ENCODE measurements at regions not wholly inside any gene's neighbourhood (a gene's known extent, or its start where the extent isn't known, plus 50 kb on each side); places are given as distances from the start of the nearest gene placed in this dataset.

DNA sequence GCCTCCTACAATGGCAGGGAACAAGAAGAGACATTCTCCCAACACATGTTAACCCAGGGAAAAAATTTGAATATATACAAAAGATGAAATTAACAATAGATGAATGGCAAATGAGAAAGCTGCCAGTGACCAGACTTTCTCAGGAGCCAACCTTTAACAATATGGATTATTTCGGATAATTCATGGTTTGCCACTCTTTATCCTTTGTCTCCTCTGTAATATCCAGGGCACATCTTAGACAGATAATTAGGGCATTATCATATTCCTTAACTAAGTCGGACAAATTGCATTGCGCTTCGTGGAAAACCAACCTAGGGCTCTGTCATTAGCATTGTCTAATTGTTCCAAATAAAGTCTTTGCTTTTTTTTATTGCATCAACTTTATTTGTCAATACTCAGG lies 97.3 kb downstream of the CDCA7 start:
- DNase-seq = no peak
- intact Hi-C loops (cut with DNase I) = no loop called here
- no peaks in the 10 kb centered on the region for H3K36me3 ChIP-seq (ENCODE audit: insufficient read depth in 1 of 2, low read depth in 1 of 2)
- no peak overlapping the region for H3K4me3 ChIP-seq
- H3K27me3 ChIP-seq (ENCODE audit: insufficient read depth in 3 of 3, low read length in 2 of 3) = no peaks in the 10 kb centered on the region
- no peaks in the 10 kb centered on the region for H3K4me1 ChIP-seq
- H3K27ac ChIP-seq = no peak overlapping the region
- no peak for ATAC-seq
- 95% methylated on average over 4 of the region's 4 CpGs for WGBS, 3 donors
- no peaks in the 10 kb centered on the region for H3K9me3 ChIP-seq
- TF ChIP-seq, protein P1, sequence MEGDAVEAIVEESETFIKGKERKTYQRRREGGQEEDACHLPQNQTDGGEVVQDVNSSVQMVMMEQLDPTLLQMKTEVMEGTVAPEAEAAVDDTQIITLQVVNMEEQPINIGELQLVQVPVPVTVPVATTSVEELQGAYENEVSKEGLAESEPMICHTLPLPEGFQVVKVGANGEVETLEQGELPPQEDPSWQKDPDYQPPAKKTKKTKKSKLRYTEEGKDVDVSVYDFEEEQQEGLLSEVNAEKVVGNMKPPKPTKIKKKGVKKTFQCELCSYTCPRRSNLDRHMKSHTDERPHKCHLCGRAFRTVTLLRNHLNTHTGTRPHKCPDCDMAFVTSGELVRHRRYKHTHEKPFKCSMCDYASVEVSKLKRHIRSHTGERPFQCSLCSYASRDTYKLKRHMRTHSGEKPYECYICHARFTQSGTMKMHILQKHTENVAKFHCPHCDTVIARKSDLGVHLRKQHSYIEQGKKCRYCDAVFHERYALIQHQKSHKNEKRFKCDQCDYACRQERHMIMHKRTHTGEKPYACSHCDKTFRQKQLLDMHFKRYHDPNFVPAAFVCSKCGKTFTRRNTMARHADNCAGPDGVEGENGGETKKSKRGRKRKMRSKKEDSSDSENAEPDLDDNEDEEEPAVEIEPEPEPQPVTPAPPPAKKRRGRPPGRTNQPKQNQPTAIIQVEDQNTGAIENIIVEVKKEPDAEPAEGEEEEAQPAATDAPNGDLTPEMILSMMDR (IDR thresholded peaks at IDR 0.05) = no peak

DNA sequence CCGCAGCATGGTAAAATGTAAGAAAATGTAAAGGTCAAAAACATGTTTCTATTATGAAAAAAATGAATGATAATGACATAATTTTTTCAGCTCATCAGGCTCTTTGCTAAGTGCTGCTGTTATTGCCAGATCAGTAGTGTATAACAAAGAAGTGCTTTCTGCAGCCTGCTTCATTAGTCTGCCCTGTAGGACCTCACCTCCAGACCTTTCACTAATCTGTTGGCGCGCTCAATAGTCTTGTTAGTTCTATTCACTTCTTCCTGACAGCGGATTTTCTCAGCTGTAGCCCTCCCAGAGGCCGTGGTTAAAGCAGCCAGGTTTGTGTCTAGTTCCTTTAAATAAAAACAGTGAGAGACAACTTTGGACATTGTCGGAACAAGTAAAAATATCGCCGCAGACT lies 97.7 kb downstream of the CDCA7 start:
- no peaks in the 10 kb centered on the region for H3K36me3 ChIP-seq (ENCODE audit: insufficient read depth in 1 of 2, low read depth in 1 of 2)
- H3K9me3 ChIP-seq = no peaks in the 10 kb centered on the region
- DNase-seq (no peak), ATAC-seq (no peak)
- H3K27ac ChIP-seq = no peak overlapping the region
- WGBS, 3 donors = 84 to 89% (median 87%) methylated on average over 8 of the region's 8 CpGs
- no peaks in the 10 kb centered on the region for H3K27me3 ChIP-seq (ENCODE audit: insufficient read depth in 3 of 3, low read length in 2 of 3)
- intact Hi-C loops (cut with DNase I) = no loop called here
- H3K4me3 ChIP-seq = no peak overlapping the region
- H3K4me1 ChIP-seq = no peaks in the 10 kb centered on the region
- TF ChIP-seq, protein P1 (IDR thresholded peaks at IDR 0.05) = no peak

- DNase-seq = no peak
- no peaks in the 10 kb centered on the region for H3K36me3 ChIP-seq (ENCODE audit: insufficient read depth in 1 of 2, low read depth in 1 of 2)
These were observed 102.3 kb downstream of the CDCA7 start for GRCh38 chr2:173456960-173457359.

GRCh38 chr2:173457366-173457765 lies 102.7 kb downstream of the CDCA7 start:
- Histone ChIP-seq H3K36me3 (ENCODE audit: insufficient read depth in 1 of 2, low read depth in 1 of 2) (no peaks in the 10 kb centered on the region), H3K4me1 (no peaks in the 10 kb centered on the region)
- 76 to 85% (median 76%) methylated on average over 7 of the region's 7 CpGs for WGBS, 3 donors

More at GRCh38 chr2:173456960-173457359, 102.3 kb downstream of the CDCA7 start:
- no peak overlapping the region for H3K27ac ChIP-seq
- intact Hi-C loops (cut with DNase I) = no loop called here
- TF ChIP-seq, protein P1 (IDR thresholded peaks at IDR 0.05) = no peak
- no peaks in the 10 kb centered on the region for H3K27me3 ChIP-seq (ENCODE audit: insufficient read depth in 3 of 3, low read length in 2 of 3)
- H3K4me1 ChIP-seq = no peaks in the 10 kb centered on the region
- ATAC-seq = no peak
- no peak overlapping the region for H3K4me3 ChIP-seq
- WGBS, 3 donors = 93 to 96% (median 94%) methylated on average over 10 of the region's 10 CpGs
- no peaks in the 10 kb centered on the region for H3K9me3 ChIP-seq

More at GRCh38 chr2:173457366-173457765, 102.7 kb downstream of the CDCA7 start:
- TF ChIP-seq, protein P1 (IDR thresholded peaks at IDR 0.05) = no peak
- no peak for ATAC-seq
- DNase-seq = no peak
- intact Hi-C loops (cut with DNase I) = no loop called here
- Histone ChIP-seq H3K4me3 (no peak overlapping the region), H3K27ac (no peak overlapping the region), H3K27me3 (ENCODE audit: insufficient read depth in 3 of 3, low read length in 2 of 3) (no peaks in the 10 kb centered on the region), H3K9me3 (no peaks in the 10 kb centered on the region)
